ENCODE measurements at regions not wholly inside any gene's neighbourhood (a gene's known extent, or its start where the extent isn't known, plus 50 kb on each side); places are given as distances from the start of the nearest gene placed in this dataset.

- H3K9me3 ChIP-seq (replicated peaks in 1 of 3), result no peaks in the 10 kb centered on the region
- H3K36me3 ChIP-seq (replicated peaks in 1 of 2), result no peaks in the 10 kb centered on the region
- no peak overlapping the region for H3K4me3 ChIP-seq
- no peaks in the 10 kb centered on the region for H3K27me3 ChIP-seq
- TF ChIP-seq POLR2A (IDR thresholded peaks at IDR 0.05) (no peak), CTCF (IDR thresholded peaks at IDR 0.05) (no peak)
- no peak for DNase-seq
- intact Hi-C loops (cut with DNase I), result no loop called here
- WGBS, 4 donors, result 88 to 92% (median 88%) methylated on average over 1 of the region's 1 CpG
- no peaks in the 10 kb centered on the region for H3K4me1 ChIP-seq (replicated peaks in 1 of 2)
- H3K27ac ChIP-seq, result no peak overlapping the region
Observed at GRCh38 chr4:17336069-17336468, 175.8 kb downstream of the QDPR start.

- Histone ChIP-seq H3K9me3 (replicated peaks in 1 of 3) (no peaks in the 10 kb centered on the region), H3K27ac (no peak overlapping the region), H3K4me1 (replicated peaks in 1 of 2) (no peaks in the 10 kb centered on the region), H3K36me3 (replicated peaks in 1 of 2) (no peaks in the 10 kb centered on the region), H3K4me3 (no peak overlapping the region), H3K27me3 (no peaks in the 10 kb centered on the region)
- WGBS, 4 donors, result 82 to 94% (median 91%) methylated on average over 3 of the region's 3 CpGs
- no peak for TF ChIP-seq POLR2A (IDR thresholded peaks at IDR 0.05)
- TF ChIP-seq CTCF (IDR thresholded peaks at IDR 0.05), result no peak
- no peak for DNase-seq
- intact Hi-C loops (cut with DNase I), result no loop called here
Observed at GRCh38 chr4:17335371-17335770, 176.5 kb downstream of the QDPR start.

- H3K27ac ChIP-seq, result no peak overlapping the region
- intact Hi-C loops (cut with DNase I), result no loop called here
- WGBS, 4 donors, result 51 to 79% (median 54%) methylated on average over 5 of the region's 5 CpGs
- TF ChIP-seq CTCF (IDR thresholded peaks at IDR 0.05) (no peak), POLR2A (IDR thresholded peaks at IDR 0.05) (no peak)
- H3K36me3 ChIP-seq (replicated peaks in 1 of 2), result no peaks in the 10 kb centered on the region
- H3K4me3 ChIP-seq, result no peak overlapping the region
- H3K27me3 ChIP-seq, result no peaks in the 10 kb centered on the region
- H3K4me1 ChIP-seq (replicated peaks in 1 of 2), result no peaks in the 10 kb centered on the region
- DNase-seq, result no peak
- no peaks in the 10 kb centered on the region for H3K9me3 ChIP-seq (replicated peaks in 1 of 3)
Observed at GRCh38 chr4:17332478-17332877, 179.4 kb downstream of the QDPR start.

- TF ChIP-seq CTCF (IDR thresholded peaks at IDR 0.05) (no peak), POLR2A (IDR thresholded peaks at IDR 0.05) (no peak)
- WGBS, 4 donors, result 73 to 84% (median 79%) methylated on average over 1 of the region's 1 CpG
- intact Hi-C loops (cut with DNase I), result loop anchor here in 1 of 2 donors (10.0 kb wide), 2 partner anchors 414 to 534 kb away; no protein-coding TSS in a partner anchor
- H3K36me3 ChIP-seq (replicated peaks in 1 of 2), result no peaks in the 10 kb centered on the region
- H3K4me1 ChIP-seq (replicated peaks in 1 of 2), result peaks cover 5 to 8% of the 10 kb centered on the region in 2 donors
- H3K4me3 ChIP-seq, result no peak overlapping the region
- no peaks in the 10 kb centered on the region for H3K27me3 ChIP-seq
- no peak overlapping the region for H3K27ac ChIP-seq
- DNase-seq, result no peak
- no peaks in the 10 kb centered on the region for H3K9me3 ChIP-seq (replicated peaks in 1 of 3)
Observed at GRCh38 chr4:17329046-17329445, 182.8 kb downstream of the QDPR start.
